G401 (cell line): ENCODE measurements at regions not wholly inside any gene's neighbourhood (a gene's known extent, or its start where the extent isn't known, plus 50 kb on each side); places are given as distances from the start of the nearest gene placed in this dataset.

ENCODE experiments used
- DNase-seq: peaks from one replicate; pipeline ENCODE4 v3.0.0-alpha.2; 2015; ENCODE audit warnings: low spot score
- in situ Hi-C: cut with HindIII; loops from 2 replicates; pipeline ENCODE4 v1.10.0; 2016; ENCODE audit warnings: low sequenced_read_pairs, mixed read lengths

DNA sequence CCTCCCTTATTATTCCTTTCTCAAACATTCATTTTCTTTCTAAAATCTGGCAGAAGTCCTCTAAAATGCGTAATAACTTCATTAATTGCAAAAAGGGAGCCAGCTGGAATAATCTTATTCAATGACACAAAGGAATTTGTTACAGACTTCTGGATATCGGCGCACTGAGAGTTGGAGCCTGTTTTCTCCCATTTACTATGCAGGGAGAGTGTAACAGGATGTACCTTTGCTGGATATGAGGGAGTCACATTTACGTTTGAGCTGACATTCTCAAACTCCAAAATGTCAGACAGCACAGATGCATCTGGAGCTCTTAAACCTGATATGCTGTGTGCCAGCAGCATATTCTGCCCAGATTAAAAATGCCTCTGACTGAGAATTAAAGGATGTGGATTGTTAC is 275.3 kb downstream of the TMX3 start:
- in situ Hi-C loops = no loop called here
- peak; percentile 57 for DNase-seq

DNA sequence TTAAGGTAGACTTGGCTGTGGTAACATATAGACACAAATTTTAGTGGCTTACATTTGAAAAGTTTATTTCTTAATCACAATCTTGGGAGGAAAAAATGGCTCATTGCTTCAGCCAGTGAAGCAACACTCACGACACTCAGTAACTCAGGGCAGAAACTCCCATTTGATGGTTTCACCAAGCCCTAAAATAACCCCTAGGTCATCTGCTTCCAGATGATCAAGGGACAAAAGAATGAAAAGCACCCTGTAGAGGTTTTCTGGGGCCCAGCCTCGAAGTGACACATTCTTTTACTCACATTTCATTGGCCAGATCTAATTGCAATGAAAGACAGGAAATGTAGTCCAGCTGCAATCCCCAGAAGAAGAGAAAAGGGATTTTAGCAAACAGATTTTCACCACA is 275.9 kb downstream of the TMX3 start:
- DNase-seq = no peak
- in situ Hi-C loops = no loop called here

DNA sequence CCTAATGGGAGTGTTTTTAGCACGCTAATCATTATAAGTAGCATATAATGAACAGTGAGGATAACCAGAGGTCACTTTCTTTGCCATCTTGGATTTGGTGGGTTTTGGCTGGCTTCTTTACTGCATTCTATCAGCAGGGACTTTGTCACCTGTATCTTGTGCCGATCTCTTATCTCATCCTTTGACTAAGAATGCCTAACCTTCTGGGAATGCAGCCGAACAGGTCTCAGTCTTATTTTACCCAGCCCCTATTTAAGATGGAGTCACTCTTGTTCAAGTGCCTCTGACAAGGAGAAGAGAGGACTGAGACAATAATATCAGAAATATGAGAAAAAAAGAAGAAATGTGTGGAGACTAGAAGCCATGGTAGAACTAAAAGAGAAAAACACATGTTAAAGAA is 276.4 kb downstream of the TMX3 start:
- no peak for DNase-seq
- in situ Hi-C loops = no loop called here

DNA sequence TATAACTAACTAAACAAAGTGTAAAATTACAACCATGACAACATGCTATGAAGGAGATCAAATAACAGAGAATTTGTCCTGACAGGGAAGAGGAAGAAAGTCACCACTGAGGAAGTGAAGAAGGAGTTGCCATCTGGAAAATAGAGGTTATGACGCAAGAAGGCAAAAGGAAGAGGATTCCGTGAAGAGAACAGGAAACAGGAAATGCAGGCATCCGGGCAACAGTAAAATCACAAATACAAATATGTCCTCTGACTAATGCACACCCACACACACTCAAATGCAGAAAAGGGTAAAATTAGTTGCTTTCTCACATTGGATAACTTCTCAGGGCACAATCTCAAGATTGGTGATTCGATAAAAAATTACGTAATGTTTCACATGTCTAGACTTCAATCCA is 278.4 kb downstream of the TMX3 start:
- no peak for DNase-seq
- in situ Hi-C loops = no loop called here

DNA sequence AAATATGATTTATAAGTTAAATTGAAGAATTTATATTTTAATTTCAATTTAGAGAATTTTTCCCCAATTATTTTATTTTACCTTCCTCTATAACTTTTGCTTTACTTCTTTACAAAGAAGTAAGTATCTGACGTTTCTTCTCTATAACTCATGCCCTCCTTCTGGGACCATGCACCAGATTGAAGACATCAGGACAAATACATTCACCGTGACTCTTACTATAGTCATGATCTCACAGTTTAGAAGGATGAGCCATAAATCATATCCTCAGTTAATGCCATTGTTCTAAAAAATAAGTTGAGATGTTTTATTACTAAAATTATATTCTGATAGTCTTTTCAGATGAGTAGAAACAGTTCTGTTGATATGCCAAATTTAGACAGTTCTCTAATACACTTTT is 279.3 kb downstream of the TMX3 start:
- no peak for DNase-seq
- in situ Hi-C loops = no loop called here

DNA sequence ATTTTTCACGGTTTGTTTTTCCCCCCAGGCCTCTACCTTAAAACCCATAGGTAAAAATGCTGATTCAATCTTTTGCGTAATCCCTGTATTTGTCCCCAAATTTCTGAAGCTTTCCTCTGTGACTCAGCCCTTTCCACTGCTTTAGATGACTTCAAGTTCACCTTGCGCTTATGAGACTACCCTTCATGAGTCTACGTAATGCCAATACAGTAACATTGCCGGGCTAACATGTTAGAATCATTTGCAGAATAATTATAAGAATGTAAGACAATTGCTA is 283.0 kb downstream of the TMX3 start:
- in situ Hi-C loops = no loop called here
- DNase-seq = no peak

DNA sequence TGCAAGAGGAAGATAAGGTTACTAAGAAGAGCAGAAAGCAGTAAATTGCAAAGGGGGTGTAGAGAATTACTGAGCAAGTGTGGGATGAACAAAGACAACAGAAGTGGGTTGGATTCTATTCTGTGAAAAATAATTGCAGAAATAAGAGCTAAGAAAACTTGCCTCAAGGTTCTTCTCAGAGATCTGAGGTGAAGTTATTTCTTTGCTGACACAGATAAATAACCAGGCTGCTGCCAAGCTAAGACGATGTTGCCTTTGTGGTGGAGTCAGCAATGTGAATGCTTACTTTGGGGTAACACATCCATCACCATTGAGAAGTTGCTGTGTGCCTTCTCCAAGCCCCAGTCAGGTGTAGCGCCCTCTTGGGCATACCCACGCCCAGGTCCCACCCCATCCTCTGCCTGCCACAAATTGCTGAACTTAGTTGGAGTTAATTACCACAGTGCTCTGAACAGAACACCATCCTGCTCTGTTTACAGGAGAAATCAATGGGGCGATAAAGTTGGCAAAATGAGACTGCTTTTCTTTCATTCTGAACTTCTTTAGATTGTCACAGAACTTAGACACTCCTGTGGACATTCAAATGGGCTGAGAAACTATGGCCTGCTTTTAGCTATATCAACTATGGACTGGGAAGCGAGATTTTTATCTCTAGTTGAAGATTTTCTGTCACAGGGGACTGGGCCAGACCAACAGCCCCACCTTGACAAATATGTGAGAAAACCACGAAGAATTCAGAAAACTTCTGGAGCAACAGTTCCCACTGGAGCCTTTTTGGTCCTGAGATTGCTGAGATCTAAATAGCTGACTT is 283.6 kb downstream of the TMX3 start:
- DNase-seq = no peak
- in situ Hi-C loops = no loop called here

DNA sequence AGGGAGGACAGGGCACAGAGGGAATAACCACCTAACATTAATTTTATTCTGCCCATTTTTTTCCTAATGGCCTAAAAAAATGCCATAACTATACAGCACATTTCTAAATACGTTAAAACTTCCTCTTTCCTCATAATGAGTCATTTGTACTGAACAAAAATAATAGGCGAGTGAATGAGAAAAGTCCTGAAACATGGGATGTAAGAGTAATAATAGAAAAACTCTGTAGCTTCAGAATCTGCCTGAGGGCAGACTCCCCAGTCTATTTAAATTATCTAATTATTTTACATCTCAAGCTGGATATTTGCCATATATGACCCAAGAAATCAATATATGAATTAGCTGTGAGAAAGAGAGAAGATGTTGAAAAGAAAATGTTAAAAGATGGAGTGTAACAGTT is 285.1 kb downstream of the TMX3 start:
- in situ Hi-C loops = no loop called here
- no peak for DNase-seq

DNA sequence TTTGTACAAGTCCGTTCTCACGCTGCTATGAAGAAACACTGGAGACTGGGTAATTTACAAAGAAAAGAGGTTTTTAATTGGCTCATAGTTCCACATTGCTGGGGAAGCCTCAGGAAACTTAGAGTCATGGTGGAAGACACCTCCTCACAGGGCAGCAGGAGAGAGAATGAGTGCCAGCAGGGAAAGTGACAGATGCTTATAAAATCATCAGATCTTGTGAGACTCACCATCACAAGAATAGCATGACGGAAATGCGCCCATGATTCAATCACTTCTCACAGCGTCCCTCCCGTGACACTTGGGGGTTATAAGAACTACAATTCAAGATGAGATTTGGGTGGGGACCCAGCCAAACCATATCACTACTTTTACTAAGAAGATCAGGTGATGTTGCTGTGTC is 285.8 kb downstream of the TMX3 start:
- DNase-seq = peak; percentile 72
- in situ Hi-C loops = no loop called here

DNA sequence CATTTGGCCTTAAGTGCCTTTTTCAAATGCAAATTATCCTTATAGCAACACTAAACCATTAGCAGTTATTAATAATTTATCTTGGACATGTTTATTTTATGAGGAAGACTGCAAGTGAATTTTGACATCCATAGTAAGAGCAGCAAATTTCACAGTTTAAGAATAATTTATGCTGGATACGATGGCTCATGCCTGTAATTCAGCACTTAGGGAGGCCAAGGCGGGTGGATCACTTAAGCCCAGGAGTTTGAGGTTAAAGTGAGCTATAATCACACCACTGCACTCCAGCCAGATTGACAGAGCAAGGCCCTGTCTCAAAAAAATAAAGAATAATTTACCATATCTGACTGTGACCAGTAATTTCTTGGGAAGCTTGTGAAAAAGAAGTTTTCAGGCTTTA is 286.2 kb downstream of the TMX3 start:
- in situ Hi-C loops = no loop called here
- DNase-seq = no peak

DNA sequence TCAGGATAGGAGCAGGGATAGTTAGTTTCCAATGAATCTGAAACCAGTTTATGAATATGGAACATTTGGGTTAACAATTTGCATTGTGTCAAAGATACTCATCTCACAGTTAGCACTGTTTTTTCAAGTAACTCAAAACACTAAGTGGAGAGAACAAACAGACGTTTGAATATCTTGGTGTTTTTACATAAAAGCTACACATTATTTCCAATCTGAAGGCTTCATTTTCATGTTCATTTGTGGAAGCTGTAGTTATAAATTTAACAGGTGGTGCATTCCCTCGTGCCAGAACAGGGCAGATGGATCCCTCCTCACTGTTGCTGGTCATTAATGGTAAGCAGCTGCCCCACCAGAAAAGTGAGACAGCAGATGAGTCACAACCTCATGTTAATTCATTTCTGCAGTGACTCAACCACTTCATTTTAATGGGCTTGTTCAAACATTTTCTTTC is 286.9 kb downstream of the TMX3 start:
- peak; percentile 97 for DNase-seq
- in situ Hi-C loops = no loop called here

DNA sequence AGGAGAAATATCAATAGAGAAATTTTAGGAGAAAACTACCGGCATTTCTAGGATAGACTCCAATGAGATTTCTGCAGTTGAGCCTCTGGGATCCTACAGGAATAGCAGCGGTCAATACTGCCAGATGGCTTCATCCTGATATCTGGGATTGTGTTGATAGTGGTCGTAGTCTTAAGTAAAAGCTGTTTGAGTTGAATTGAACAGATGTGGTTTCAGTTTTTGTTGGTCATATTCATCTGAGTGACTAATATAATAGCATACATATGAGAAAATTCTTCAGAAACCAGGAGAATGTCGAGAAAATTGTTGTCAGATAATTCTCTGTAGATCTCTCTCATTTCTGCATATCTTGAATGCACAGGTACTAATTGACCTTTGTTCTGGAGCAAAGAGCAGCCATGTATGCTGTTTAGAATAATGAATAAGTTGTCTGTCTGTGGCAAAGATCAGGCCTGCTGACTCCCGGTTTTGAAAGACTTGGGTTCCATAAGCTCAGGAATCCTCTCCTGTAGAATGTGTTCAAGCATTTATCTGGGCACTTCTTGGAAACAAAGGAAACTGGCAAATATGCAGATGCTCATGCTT is 288.1 kb downstream of the TMX3 start:
- in situ Hi-C loops = no loop called here
- no peak for DNase-seq

DNA sequence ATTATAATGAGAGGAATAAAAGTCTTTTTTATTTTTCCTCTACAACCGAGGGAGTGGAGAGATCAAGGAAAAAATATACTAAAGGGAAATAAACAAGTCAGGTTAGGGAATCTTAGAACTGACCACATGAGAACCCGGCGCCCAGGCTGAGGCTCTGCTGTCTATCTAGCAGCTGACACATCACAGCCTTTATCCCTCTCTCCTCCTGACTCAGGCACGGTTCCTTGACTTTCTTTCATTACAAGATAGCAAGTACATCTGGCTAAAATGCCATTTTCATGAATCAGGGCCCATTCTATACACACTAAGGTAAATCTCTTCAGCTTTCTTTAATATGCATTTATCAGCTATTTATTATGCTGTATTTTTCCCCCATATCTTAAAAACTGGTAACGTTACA is 296.0 kb downstream of the TMX3 start:
- in situ Hi-C loops = no loop called here
- DNase-seq = no peak

DNA sequence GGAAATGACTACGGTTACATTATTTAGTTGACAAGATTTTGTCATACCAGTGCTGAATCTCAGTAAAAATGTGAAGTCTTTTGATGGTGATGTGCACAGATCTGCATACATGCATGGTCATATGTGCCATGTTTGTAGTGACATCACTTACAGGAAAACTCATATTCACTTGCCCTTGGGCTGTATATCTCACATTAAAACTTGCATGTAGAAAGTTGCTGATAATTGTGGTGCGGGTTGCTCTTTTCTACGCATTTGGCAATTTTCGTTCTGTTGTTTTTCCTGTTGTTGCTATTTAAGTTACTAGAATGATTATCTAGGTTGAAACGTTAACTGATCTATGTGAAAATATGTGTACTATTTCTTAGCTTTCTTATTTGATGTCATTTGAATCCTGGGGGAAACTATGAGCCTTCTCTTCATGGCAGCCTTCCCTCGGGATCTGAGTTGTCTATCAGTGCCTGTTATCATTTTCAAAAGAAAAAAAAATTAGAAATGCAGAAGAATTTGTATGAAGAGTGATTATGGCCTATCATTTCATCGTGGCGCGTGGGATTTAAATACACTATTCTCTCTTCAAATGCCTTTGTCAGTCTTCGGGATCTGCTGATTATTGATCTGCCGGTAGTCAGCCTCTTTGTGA is 296.6 kb downstream of the TMX3 start:
- in situ Hi-C loops = no loop called here
- no peak for DNase-seq

DNA sequence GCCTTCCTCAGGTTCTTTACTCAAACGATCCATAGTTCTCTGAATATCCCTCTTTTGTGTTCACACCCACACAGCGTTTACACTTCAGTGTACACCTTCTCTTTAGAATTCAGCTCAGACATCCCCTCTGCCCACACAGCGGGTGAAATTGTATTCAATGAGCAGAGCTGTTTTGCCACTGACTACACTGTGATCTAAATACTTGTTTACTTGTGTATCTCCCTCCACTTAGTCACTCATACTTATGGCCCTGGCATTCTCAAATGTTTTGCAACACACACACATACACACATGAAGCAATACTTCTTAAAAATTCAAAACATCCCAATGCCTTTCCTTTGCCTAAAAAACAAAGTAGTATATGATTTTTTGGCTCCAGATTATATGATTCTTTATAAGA is 297.1 kb downstream of the TMX3 start:
- DNase-seq = no peak
- in situ Hi-C loops = no loop called here

DNA sequence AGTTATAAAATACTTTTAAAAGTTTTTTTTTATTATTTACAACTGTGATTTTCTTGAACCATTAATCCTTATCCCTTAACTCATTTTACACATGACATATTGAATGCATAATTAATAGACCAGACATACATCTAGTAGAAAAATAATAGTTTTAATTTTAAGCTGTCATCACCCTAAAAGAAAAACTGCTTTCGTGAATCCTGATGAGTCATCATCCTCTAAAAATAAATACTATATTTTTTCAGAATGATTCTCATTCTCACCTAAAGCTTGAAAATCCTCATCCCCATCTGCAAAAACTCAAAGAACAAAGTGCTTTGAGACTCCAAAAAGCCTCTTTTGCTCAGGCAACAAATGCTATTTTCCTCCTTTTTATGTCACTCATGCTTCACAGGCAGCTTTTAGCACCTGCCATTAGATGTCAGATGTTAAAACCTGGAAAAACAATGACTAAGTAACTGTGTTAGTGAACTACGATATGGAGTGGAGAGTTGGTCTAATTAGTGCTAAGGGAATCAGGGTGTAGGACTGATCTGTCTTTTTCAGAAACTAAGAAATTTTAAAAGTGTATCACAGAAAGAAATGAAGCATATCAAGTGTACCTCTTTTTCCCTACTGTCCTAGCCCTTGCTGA is 297.6 kb downstream of the TMX3 start:
- no peak for DNase-seq
- in situ Hi-C loops = no loop called here

DNA sequence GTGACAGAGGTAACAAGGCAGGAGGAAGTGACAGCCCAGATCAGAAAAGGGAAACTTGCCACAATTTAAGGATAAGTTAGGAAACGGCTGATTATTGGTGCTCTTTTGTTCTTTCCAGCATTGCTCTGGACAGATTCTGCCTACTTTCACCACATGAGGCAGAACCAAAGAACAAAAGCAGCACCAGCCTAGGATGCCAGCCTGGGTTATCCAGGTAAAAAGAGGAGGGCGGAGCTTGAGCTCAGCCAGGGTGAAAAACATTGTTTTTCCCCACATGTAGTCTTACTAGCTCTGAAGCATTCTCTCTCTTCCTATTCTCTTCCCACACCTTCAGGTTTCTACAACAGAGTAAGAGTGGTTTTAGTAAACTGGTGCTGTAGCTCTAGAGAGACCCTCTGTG is 300.5 kb downstream of the TMX3 start:
- in situ Hi-C loops = no loop called here
- DNase-seq = no peak

DNA sequence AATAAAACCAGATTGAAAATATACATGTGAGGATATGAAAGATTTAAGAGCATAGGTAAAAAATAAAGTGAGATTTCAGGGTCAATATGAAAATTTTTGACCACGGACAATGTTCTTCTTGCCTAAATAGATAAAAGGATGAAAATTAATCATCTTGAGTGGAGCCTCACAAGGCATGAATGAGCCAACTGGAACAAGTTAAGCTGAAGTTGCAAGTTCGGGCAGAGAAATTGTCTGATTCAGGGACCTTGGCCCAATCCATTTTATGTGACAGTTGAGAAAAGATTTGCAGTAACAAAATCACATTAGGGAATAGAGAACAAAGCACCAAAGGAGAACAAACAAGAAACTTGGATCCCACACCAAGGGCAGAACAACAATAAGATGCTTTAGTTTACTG is 305.3 kb downstream of the TMX3 start:
- no peak for DNase-seq
- in situ Hi-C loops = no loop called here

DNA sequence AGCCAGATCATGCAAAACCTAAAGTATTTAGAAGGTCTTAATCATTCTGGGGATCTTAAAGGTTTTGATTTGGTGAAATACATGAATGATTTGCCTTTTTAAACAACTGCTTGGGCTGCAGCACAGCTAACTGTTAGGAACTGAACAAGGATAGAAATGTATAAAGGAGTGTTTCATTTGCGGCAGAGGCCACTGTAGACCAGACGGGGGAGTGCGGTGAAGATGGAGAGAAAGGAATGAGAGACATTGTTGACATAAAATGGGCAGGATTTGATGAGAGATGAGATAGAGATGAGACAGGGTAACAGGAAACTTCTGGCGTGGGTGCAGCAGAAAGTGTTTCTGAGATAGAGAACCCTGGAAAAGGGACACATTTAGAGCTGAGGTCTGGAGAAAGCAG is 308.1 kb downstream of the TMX3 start:
- in situ Hi-C loops = no loop called here

DNA sequence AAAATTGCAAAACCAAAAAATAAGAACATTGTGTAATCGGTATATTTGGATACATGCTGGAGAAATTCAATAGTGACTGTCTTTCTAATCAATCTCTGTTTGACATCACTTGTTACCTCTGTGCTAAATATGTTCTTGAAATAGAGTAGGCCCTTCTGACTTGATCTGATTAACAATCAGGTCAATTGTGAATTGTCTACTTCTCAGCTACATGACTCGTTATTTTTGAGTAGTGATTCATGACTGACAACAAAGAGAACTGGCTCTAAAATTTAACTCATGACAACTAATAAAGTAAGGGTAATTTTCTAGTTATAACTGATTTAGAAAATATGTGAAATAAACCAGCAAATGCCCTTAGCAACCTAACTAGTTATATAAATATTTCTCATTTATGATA is 312.1 kb downstream of the TMX3 start:
- DNase-seq = no peak
- in situ Hi-C loops = no loop called here

More for the DNA sequence above, 308.1 kb downstream of the TMX3 start:
- no peak for DNase-seq
